Cardiac fibroblast (primary cell): ENCODE measurements at regions not wholly inside any gene's neighbourhood (a gene's known extent, or its start where the extent isn't known, plus 50 kb on each side); places are given as distances from the start of the nearest gene placed in this dataset.

Experiments used
- DNase-seq, 2 donors: peaks; one replicate each; pipeline versions ENCODE4 v3.0.0 to v3.0.0-alpha.2; 2010; ENCODE audit warnings: low read depth in 2 of 2
- H3K4me3 ChIP-seq, 2 donors: replicated peaks in 1 of 2; 1 replicate in 1 of 2; 2 replicates in 1 of 2; pipeline ENCODE4 v1.5.1; 2011; ENCODE audit warnings: low read depth in 2 of 2, low read length in 2 of 2, mild to moderate bottlenecking in 2 of 2, moderate library complexity in 1 of 2
- CTCF ChIP-seq: IDR thresholded peaks from one replicate; pipeline ENCODE4 v1.5.1; 2011; ENCODE audit warnings: low read depth, mild to moderate bottlenecking, low read length, inconsistent platforms

DNA sequence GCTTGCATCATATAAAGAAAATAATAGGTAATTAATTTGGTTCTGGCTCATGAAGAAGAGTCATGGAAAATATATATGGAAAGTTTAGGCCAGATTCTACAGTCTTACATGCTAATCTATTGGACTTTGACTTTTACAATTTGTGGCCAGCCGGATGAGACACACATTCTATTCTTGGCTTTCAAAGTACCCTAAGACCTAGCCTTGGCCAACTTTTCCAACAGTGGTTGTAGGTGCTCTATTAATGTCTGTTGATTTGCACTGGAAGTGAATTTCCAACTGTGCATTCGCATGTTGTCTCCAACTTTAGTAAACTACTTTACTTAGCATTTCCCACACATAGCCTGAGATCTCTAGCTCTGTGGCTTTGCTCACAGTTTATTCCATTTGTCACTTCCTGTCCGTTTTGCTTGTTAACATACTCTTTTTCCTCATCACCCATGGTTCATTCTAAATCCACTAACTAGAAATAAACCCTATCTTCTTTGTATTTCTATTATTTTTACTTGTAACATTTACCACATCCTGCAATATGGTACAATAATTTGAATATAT lies 644.0 kb downstream of the PTPRC start:
- no peak overlapping the region for H3K4me3 ChIP-seq
- no peak for TF ChIP-seq CTCF
- DNase-seq, result peak in 1 of 2 donors; percentile 67

GRCh38 chr1:199283794-199284193 lies 645.0 kb downstream of the PTPRC start:
- DNase-seq, result no peak
- TF ChIP-seq CTCF, result no peak
- no peak overlapping the region for H3K4me3 ChIP-seq

DNA sequence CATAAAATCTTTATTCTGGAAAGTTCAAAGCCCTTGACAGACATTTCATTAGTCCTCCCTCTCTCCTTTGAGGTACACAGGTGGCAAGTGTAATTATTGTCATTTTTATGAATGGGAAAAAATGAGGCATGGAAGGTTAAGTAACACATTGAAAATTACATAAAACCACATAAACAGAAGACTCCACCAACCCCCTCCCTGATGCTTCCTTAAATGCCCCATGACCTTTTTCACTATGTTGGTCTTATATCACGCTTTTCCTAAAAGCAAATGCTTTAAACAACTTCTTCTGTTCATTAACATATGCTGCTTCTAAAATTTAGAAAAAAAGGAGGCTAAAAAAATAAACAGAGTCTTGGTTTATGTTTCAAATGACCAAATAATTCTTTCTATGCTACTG lies 648.4 kb downstream of the PTPRC start:
- DNase-seq, result no peak
- TF ChIP-seq CTCF, result no peak
- no peak overlapping the region for H3K4me3 ChIP-seq

DNA sequence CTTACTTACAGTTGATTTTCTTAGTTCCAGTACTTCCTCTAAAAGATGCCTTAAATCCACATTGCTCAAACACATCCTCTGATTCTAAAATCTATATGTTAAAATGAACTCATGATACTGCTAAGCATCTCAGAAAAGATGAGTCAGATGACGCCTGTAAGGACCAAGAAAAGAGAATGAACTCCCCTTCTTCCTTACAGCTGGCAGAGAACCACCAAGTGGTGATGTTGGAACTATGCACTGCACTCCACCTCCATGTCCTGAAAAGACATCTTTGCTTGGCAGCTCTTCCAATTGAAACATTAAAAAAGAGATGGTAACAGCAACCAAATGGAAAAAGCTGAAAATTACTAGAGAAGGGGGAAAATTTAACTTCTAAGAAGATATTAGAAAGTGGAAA lies 648.8 kb downstream of the PTPRC start:
- no peak overlapping the region for H3K4me3 ChIP-seq
- TF ChIP-seq CTCF, result no peak
- peak in 1 of 2 donors; percentile 34 for DNase-seq

- no peak for TF ChIP-seq CTCF
- no peak overlapping the region for H3K4me3 ChIP-seq
- peak in 1 of 2 donors; percentile 84 for DNase-seq
Measured at GRCh38 chr1:199290186-199290585, 651.3 kb downstream of the PTPRC start.

DNA sequence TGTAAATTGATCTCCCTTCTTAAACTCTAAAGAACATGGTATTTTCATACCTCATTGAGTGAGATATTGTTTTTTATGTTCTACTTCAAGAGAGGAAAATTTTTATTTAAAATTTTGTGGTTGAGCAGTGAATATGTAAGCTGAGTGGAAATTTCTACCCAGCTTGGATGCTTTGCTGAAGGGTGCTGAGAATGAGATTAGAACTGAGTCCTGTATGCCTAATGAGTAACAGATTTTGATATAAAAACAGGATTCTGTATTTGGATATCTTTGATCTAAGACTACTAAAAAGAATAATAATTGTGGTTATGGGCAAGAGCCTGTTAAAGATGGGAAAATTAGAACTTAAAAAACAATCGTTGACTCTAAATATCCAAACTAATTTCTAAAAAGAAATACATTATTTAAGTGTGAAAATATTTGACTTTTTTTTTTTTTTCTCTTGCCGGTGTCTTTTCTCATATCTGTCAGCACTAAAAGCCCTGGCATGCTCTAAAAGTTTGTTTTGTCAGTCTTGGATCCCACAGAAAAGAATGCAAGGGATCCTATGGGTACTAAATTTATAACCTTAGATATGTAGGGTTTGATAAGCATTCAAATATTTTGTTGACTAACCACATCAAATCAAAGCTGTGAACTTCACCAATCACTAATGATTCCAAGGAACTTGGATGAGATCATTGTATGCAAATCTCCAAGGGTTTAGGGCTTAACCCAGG lies 652.3 kb downstream of the PTPRC start:
- peak in 1 of 2 donors; percentile 42 for DNase-seq
- TF ChIP-seq CTCF, result no peak
- H3K4me3 ChIP-seq, result no peak overlapping the region
